ENCODE measurements at regions not wholly inside any gene's neighbourhood (a gene's known extent, or its start where the extent isn't known, plus 50 kb on each side); places are given as distances from the start of the nearest gene placed in this dataset.

DNA sequence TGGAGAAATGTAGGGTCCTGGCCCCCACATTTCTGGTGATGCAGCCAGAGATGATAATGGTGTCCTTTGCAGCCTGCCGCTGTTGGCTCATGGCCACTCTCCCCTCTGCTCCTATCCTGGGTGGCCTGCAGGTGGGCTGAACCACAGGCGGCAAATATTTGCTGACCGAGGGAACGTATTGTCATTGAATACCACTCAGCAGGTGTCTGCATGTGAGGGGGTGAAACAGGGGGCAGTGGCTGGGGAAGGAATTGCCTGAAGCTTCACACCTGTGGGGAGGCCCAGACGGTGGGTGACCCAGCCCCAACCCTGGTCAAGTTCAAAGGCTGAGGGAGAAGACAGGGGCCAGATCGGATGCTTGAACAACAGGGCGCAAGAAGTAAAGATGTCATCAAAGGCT, 73.3 kb upstream of the WNT11 start (continued):
- no peak for TF ChIP-seq RFX5 (IDR thresholded peaks at IDR 0.05; ENCODE audit: low read length)
- TF ChIP-seq, protein P1, sequence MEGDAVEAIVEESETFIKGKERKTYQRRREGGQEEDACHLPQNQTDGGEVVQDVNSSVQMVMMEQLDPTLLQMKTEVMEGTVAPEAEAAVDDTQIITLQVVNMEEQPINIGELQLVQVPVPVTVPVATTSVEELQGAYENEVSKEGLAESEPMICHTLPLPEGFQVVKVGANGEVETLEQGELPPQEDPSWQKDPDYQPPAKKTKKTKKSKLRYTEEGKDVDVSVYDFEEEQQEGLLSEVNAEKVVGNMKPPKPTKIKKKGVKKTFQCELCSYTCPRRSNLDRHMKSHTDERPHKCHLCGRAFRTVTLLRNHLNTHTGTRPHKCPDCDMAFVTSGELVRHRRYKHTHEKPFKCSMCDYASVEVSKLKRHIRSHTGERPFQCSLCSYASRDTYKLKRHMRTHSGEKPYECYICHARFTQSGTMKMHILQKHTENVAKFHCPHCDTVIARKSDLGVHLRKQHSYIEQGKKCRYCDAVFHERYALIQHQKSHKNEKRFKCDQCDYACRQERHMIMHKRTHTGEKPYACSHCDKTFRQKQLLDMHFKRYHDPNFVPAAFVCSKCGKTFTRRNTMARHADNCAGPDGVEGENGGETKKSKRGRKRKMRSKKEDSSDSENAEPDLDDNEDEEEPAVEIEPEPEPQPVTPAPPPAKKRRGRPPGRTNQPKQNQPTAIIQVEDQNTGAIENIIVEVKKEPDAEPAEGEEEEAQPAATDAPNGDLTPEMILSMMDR (IDR thresholded peaks at IDR 0.05), result no peak
- TF ChIP-seq SIN3A (IDR thresholded peaks at IDR 0.05; ENCODE audit: borderline replicate concordance, low read depth, low read length), result no peak
- TF ChIP-seq EZH2phosphoT487 (IDR thresholded peaks at IDR 0.05; ENCODE audit: borderline replicate concordance, low read depth), result no peak
- TF ChIP-seq YY1 (IDR thresholded peaks at IDR 0.05; ENCODE audit: low read depth), result no peak
- TF ChIP-seq, protein P2, sequence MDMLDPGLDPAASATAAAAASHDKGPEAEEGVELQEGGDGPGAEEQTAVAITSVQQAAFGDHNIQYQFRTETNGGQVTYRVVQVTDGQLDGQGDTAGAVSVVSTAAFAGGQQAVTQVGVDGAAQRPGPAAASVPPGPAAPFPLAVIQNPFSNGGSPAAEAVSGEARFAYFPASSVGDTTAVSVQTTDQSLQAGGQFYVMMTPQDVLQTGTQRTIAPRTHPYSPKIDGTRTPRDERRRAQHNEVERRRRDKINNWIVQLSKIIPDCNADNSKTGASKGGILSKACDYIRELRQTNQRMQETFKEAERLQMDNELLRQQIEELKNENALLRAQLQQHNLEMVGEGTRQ (IDR thresholded peaks at IDR 0.05; ENCODE audit: borderline replicate concordance, low read depth, low read length), result no peak
- TF ChIP-seq SMC3 (IDR thresholded peaks at IDR 0.05; ENCODE audit: low read depth, low read length), result no peak
- no peak for TF ChIP-seq TEAD4 (IDR thresholded peaks at IDR 0.05; ENCODE audit: borderline replicate concordance, insufficient read depth)
- TF ChIP-seq, protein P3, sequence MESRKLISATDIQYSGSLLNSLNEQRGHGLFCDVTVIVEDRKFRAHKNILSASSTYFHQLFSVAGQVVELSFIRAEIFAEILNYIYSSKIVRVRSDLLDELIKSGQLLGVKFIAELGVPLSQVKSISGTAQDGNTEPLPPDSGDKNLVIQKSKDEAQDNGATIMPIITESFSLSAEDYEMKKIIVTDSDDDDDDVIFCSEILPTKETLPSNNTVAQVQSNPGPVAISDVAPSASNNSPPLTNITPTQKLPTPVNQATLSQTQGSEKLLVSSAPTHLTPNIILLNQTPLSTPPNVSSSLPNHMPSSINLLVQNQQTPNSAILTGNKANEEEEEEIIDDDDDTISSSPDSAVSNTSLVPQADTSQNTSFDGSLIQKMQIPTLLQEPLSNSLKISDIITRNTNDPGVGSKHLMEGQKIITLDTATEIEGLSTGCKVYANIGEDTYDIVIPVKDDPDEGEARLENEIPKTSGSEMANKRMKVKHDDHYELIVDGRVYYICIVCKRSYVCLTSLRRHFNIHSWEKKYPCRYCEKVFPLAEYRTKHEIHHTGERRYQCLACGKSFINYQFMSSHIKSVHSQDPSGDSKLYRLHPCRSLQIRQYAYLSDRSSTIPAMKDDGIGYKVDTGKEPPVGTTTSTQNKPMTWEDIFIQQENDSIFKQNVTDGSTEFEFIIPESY (IDR thresholded peaks at IDR 0.05; ENCODE audit: borderline replicate concordance, low read depth), result no peak
- no peak for TF ChIP-seq RCOR1 (IDR thresholded peaks at IDR 0.05; ENCODE audit: low read length)
- TF ChIP-seq EP300 (IDR thresholded peaks at IDR 0.05; ENCODE audit: borderline replicate concordance in 1 of 2, low read depth in 1 of 2, low read length in 1 of 2), result no peak
- no peak for TF ChIP-seq RXRA (IDR thresholded peaks at IDR 0.05; ENCODE audit: borderline replicate concordance, low read depth)
- TF ChIP-seq POLR2AphosphoS5 (IDR thresholded peaks at IDR 0.05; ENCODE audit: low read depth, low read length), result no peak

DNA sequence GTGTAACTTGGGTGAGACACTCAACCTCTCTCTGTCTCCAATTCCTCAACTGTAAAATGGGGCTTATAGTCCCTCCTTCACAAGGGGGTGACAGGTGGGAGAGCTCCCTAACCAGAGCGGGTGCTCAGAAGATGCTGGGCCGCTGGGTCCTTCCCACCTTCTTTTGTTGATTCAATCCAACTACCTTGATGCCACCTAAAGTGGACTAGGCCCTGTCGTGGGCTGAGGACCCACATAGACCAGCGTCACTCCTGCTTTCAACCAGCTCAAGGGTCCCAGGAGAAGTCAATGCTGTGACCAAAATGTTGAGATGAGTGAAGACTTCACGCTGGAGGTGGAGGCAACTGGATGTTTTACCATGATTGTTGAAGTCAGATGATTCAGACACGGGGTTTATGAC, 72.7 kb upstream of the WNT11 start:
- H3K9me3 ChIP-seq, result no peaks in the 10 kb centered on the region
- H3F3A ChIP-seq (replicated peaks; ENCODE audit: insufficient read depth), result no peaks in the 10 kb centered on the region
- ChIA-PET CTCF (no interaction called here), POLR2A (no interaction called here)
- 58% methylated on average over 5 of the region's 6 CpGs for WGBS (ENCODE audit: low lambda C conversion rate)
- H3K27me3 ChIP-seq (ENCODE audit: insufficient read depth), result 0 out of 2 replicates have a peak, but pooled peaks cover 4% of the 10 kb centered on the region
- no peak for DNase-seq
- H3K36me3 ChIP-seq (replicated peaks in 1 of 2; ENCODE audit: control insufficient read depth in 1 of 2, insufficient read depth in 2 of 2, low read length in 1 of 2), result no peaks in the 10 kb centered on the region
- no peak overlapping the region for H2AFZ ChIP-seq (ENCODE audit: low read depth)
- H3K4me3 ChIP-seq (ENCODE audit: low read depth in 2 of 2, low read length in 1 of 2), result no peak overlapping the region
- H3K79me2 ChIP-seq (ENCODE audit: insufficient read depth), result no peaks in the 10 kb centered on the region
- no peak overlapping the region for H3K4me2 ChIP-seq
- no peaks in the 10 kb centered on the region for H4K20me1 ChIP-seq (ENCODE audit: insufficient read depth)
- H3K9me2 ChIP-seq, result no peaks in the 10 kb centered on the region
- no peak overlapping the region for H3K27ac ChIP-seq (ENCODE audit: low read depth in 2 of 2, low read length in 1 of 2)
- H3K9ac ChIP-seq, result no peak overlapping the region
- H3K4me1 ChIP-seq (ENCODE audit: control insufficient read depth in 1 of 2, insufficient read depth in 2 of 2, low read depth in 1 of 2, low read length in 1 of 2), result peaks cover 0 to 6% of the 10 kb centered on the region in 2 experiments; a peak in 1 of 4 replicates
- TF ChIP-seq, protein P2 (IDR thresholded peaks at IDR 0.05; ENCODE audit: borderline replicate concordance, low read depth, low read length), result no peak
- no peak for TF ChIP-seq TAF1 (IDR thresholded peaks at IDR 0.05; ENCODE audit: borderline replicate concordance, low read depth, low read length)
- TF ChIP-seq, protein P4, sequence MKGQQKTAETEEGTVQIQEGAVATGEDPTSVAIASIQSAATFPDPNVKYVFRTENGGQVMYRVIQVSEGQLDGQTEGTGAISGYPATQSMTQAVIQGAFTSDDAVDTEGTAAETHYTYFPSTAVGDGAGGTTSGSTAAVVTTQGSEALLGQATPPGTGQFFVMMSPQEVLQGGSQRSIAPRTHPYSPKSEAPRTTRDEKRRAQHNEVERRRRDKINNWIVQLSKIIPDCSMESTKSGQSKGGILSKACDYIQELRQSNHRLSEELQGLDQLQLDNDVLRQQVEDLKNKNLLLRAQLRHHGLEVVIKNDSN (IDR thresholded peaks at IDR 0.05; ENCODE audit: borderline replicate concordance, low read depth), result no peak
- TF ChIP-seq FOXJ3 (CRISPR knock-in tag; IDR thresholded peaks at IDR 0.05), result no peak
- TF ChIP-seq, protein P3 (IDR thresholded peaks at IDR 0.05; ENCODE audit: borderline replicate concordance, low read depth), result no peak
- TF ChIP-seq, protein P5, sequence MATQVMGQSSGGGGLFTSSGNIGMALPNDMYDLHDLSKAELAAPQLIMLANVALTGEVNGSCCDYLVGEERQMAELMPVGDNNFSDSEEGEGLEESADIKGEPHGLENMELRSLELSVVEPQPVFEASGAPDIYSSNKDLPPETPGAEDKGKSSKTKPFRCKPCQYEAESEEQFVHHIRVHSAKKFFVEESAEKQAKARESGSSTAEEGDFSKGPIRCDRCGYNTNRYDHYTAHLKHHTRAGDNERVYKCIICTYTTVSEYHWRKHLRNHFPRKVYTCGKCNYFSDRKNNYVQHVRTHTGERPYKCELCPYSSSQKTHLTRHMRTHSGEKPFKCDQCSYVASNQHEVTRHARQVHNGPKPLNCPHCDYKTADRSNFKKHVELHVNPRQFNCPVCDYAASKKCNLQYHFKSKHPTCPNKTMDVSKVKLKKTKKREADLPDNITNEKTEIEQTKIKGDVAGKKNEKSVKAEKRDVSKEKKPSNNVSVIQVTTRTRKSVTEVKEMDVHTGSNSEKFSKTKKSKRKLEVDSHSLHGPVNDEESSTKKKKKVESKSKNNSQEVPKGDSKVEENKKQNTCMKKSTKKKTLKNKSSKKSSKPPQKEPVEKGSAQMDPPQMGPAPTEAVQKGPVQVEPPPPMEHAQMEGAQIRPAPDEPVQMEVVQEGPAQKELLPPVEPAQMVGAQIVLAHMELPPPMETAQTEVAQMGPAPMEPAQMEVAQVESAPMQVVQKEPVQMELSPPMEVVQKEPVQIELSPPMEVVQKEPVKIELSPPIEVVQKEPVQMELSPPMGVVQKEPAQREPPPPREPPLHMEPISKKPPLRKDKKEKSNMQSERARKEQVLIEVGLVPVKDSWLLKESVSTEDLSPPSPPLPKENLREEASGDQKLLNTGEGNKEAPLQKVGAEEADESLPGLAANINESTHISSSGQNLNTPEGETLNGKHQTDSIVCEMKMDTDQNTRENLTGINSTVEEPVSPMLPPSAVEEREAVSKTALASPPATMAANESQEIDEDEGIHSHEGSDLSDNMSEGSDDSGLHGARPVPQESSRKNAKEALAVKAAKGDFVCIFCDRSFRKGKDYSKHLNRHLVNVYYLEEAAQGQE (IDR thresholded peaks at IDR 0.05; ENCODE audit: low read depth, low read length), result no peak
